HCEC 1CT (cell line): ENCODE measurements at regions not wholly inside any gene's neighbourhood (a gene's known extent, or its start where the extent isn't known, plus 50 kb on each side); places are given as distances from the start of the nearest gene placed in this dataset.

Experiments
- DNase-seq: peaks from one replicate; pipeline ENCODE4 v3.0.0-alpha.2; 2017

GRCh38 chr9:89774858-89775370, 170.1 kb downstream of the GADD45G start:
- no peak for DNase-seq

GRCh38 chr9:89775641-89776040, 170.8 kb downstream of the GADD45G start:
- DNase-seq, result no peak

GRCh38 chr9:89776795-89777525, 172.1 kb downstream of the GADD45G start:
- DNase-seq, result no peak

GRCh38 chr9:89777544-89777943, 172.7 kb downstream of the GADD45G start:
- DNase-seq, result no peak

- no peak for DNase-seq
Observed at GRCh38 chr9:89778100-89779090, 173.6 kb downstream of the GADD45G start.

GRCh38 chr9:89779405-89780203, 174.8 kb downstream of the GADD45G start:
- DNase-seq, result no peak

GRCh38 chr9:89780959-89781358, 176.1 kb downstream of the GADD45G start:
- no peak for DNase-seq

- no peak for DNase-seq
Observed at GRCh38 chr9:89781838-89782540, 177.2 kb downstream of the GADD45G start.

GRCh38 chr9:89786655-89787054, 181.8 kb downstream of the GADD45G start:
- no peak for DNase-seq

GRCh38 chr9:89787595-89787994, 182.8 kb downstream of the GADD45G start:
- no peak for DNase-seq

- DNase-seq, result no peak
Observed at GRCh38 chr9:89788434-89788833, 183.6 kb downstream of the GADD45G start.

GRCh38 chr9:89789922-89790510, 185.2 kb downstream of the GADD45G start:
- DNase-seq, result no peak

GRCh38 chr9:89790542-89791109, 185.8 kb downstream of the GADD45G start:
- DNase-seq, result no peak

GRCh38 chr9:89791754-89792153, 186.9 kb downstream of the GADD45G start:
- DNase-seq, result no peak

GRCh38 chr9:89792189-89793123, 187.6 kb downstream of the GADD45G start:
- DNase-seq, result no peak

GRCh38 chr9:89793124-89793495, 188.3 kb downstream of the GADD45G start:
- DNase-seq, result no peak

GRCh38 chr9:89793551-89793950, 188.7 kb downstream of the GADD45G start:
- DNase-seq, result no peak

- no peak for DNase-seq
Observed at GRCh38 chr9:89794918-89795317, 190.1 kb downstream of the GADD45G start.

GRCh38 chr9:89795538-89796195, 190.9 kb downstream of the GADD45G start:
- no peak for DNase-seq

- DNase-seq, result no peak
Observed at GRCh38 chr9:89796606-89797005, 191.8 kb downstream of the GADD45G start.
